Neuronal stem cell (in vitro differentiated cells): ENCODE measurements at regions not wholly inside any gene's neighbourhood (a gene's known extent, or its start where the extent isn't known, plus 50 kb on each side); places are given as distances from the start of the nearest gene placed in this dataset.

Experiments
- DNase-seq: peaks from one replicate; pipeline ENCODE4 v3.0.0-alpha.2; 2013; ENCODE audit warnings: low spot score
- H2AFZ ChIP-seq: one replicate; pipeline ENCODE4 v1.6.1; 2013; ENCODE audit warnings: mild to moderate bottlenecking, low read length, inconsistent platforms
- H2AK5ac ChIP-seq: 2 replicates; pipeline ENCODE4 v1.6.1; 2013; ENCODE audit warnings: low read depth, mild to moderate bottlenecking, inconsistent platforms, low read length, moderate library complexity, mixed read lengths
- H2BK120ac ChIP-seq: 2 replicates; pipeline ENCODE4 v1.6.1; 2013; ENCODE audit warnings: low read depth, mild to moderate bottlenecking, inconsistent platforms, low read length, moderate library complexity, mixed read lengths
- H2BK12ac ChIP-seq: one replicate; pipeline ENCODE4 v1.6.1; 2013; ENCODE audit warnings: low read length, inconsistent platforms
- H2BK15ac ChIP-seq: 2 replicates; pipeline ENCODE4 v1.6.1; 2013; ENCODE audit warnings: mild to moderate bottlenecking, low read length, inconsistent platforms, mixed read lengths
- H2BK5ac ChIP-seq: one replicate; pipeline ENCODE4 v1.6.1; 2013; ENCODE audit warnings: inconsistent platforms, mild to moderate bottlenecking, low read length, moderate library complexity
- H3K14ac ChIP-seq: one replicate; pipeline ENCODE4 v1.6.1; 2013; ENCODE audit warnings: low read length, inconsistent platforms
- H3K18ac ChIP-seq: 2 replicates; pipeline ENCODE4 v1.6.1; 2013; ENCODE audit warnings: low read length, inconsistent platforms
- H3K23ac ChIP-seq: 2 replicates; pipeline ENCODE4 v1.6.1; 2013; ENCODE audit warnings: low read depth, mild to moderate bottlenecking, mixed read lengths, low read length, inconsistent platforms; ENCODE audit not compliant: poor library complexity
- H3K27ac ChIP-seq: replicated peaks from 3 replicates; pipeline ENCODE4 v1.5.1; 2013; ENCODE audit warnings: low read length, inconsistent platforms
- H3K27me3 ChIP-seq, 3 experiments: 2 replicates each; pipeline ENCODE4 v1.6.1; 2013; ENCODE audit warnings: low read length in 3 of 3, mild to moderate bottlenecking in 2 of 3, inconsistent platforms in 1 of 3, low read depth in 1 of 3, mixed read lengths in 1 of 3, moderate library complexity in 1 of 3; ENCODE audit not compliant: control insufficient read depth in 3 of 3, insufficient read depth in 3 of 3
- H3K36me3 ChIP-seq, 2 donors: replicated peaks in 1 of 2; 2 replicates each; pipeline ENCODE4 v1.6.1; 2013; ENCODE audit warnings: low read length in 2 of 2; ENCODE audit not compliant: control insufficient read depth in 2 of 2, insufficient read depth in 2 of 2
- H3K4ac ChIP-seq: 2 replicates; pipeline ENCODE4 v1.6.1; 2013; ENCODE audit warnings: inconsistent platforms, mild to moderate bottlenecking, low read length, moderate library complexity
- H3K4me1 ChIP-seq, 2 donors: 1 replicate in 1 of 2; 2 replicates in 1 of 2; pipeline ENCODE4 v1.6.1; 2013; ENCODE audit warnings: low read length in 2 of 2, low read depth in 1 of 2; ENCODE audit not compliant: control insufficient read depth in 2 of 2, insufficient read depth in 1 of 2
- H3K4me2 ChIP-seq: one replicate; pipeline ENCODE4 v1.6.1; 2013; ENCODE audit warnings: mild to moderate bottlenecking, low read length, inconsistent platforms; ENCODE audit not compliant: insufficient read depth, poor library complexity, severe bottlenecking
- H3K4me3 ChIP-seq, 2 donors: 2 replicates each; pipeline ENCODE4 v1.5.1; 2013; ENCODE audit warnings: low read length in 2 of 2, mild to moderate bottlenecking in 2 of 2, inconsistent platforms in 1 of 2, moderate library complexity in 1 of 2
- H3K79me1 ChIP-seq: one replicate; pipeline ENCODE4 v1.6.1; 2013; ENCODE audit warnings: low read depth, mild to moderate bottlenecking, inconsistent platforms, low read length, moderate library complexity
- H3K9ac ChIP-seq: one replicate; pipeline ENCODE4 v1.6.1; 2013; ENCODE audit warnings: mild to moderate bottlenecking, low read depth, low read length, inconsistent platforms; ENCODE audit not compliant: poor library complexity
- H3K9me3 ChIP-seq, 2 donors: replicated peaks in 1 of 2; 2 replicates each; pipeline versions ENCODE3 to v1.6.1; 2013; ENCODE audit warnings: low read length in 2 of 2, mild to moderate bottlenecking in 2 of 2, inconsistent platforms in 1 of 2, low read depth in 1 of 2, mixed read lengths in 1 of 2, moderate library complexity in 1 of 2; ENCODE audit not compliant: control insufficient read depth in 2 of 2, insufficient read depth in 1 of 2
- H4K8ac ChIP-seq: one replicate; pipeline ENCODE4 v1.6.1; 2013; ENCODE audit warnings: low read depth, mild to moderate bottlenecking, inconsistent platforms, low read length, moderate library complexity
- H4K91ac ChIP-seq: one replicate; pipeline ENCODE4 v1.6.1; 2013; ENCODE audit warnings: low read length, low read depth, mild to moderate bottlenecking, inconsistent platforms; ENCODE audit not compliant: poor library complexity
- WGBS, 2 donors: extraction: QIAGEN DNeasy Blood & Tissue Kit; methylation state at CpG; one replicate each; pipeline ENCODE4 v1.1.7; 2013; ENCODE audit warnings: missing lambda C conversion rate in 2 of 2, mixed read lengths in 1 of 2; ENCODE audit not compliant: insufficient read length in 2 of 2, insufficient replicate concordance in 1 of 2; ENCODE audit errors: extremely low coverage in 2 of 2; 5-methylcytosine and 5-hydroxymethylcytosine counted together

- no peak overlapping the region for H2BK120ac ChIP-seq
- no CpG with 5 or more reads among the region's 4 CpGs for WGBS, 2 donors
- H3K18ac ChIP-seq: no peak overlapping the region
- H3K4me3 ChIP-seq: no peak overlapping the region
- no peak overlapping the region for H3K9ac ChIP-seq
- no peak overlapping the region for H4K91ac ChIP-seq
- no peak overlapping the region for H2BK12ac ChIP-seq
- peaks cover 4 to 10% of the 10 kb centered on the region in 2 donors for H3K4me1 ChIP-seq
- H2BK5ac ChIP-seq: no peak overlapping the region
- no peak overlapping the region for H2AK5ac ChIP-seq
- H3K27me3 ChIP-seq: no peaks in the 10 kb centered on the region
- no peaks in the 10 kb centered on the region for H3K9me3 ChIP-seq
- H3K4ac ChIP-seq: no peak overlapping the region
- H3K36me3 ChIP-seq: peaks cover 0 to 11% of the 10 kb centered on the region in 2 donors
- no peak for DNase-seq
- H3K4me2 ChIP-seq: no peak overlapping the region
- no peak overlapping the region for H4K8ac ChIP-seq
- no peak overlapping the region for H3K23ac ChIP-seq
- no peak overlapping the region for H2BK15ac ChIP-seq
- H3K14ac ChIP-seq: no peak overlapping the region
- no peaks in the 10 kb centered on the region for H3K79me1 ChIP-seq
- H2AFZ ChIP-seq: no peak overlapping the region
- H3K27ac ChIP-seq: no peak overlapping the region
These were observed 148.4 kb downstream of the TLR5 start for GRCh38 chr1:222994511-222995235.

DNA sequence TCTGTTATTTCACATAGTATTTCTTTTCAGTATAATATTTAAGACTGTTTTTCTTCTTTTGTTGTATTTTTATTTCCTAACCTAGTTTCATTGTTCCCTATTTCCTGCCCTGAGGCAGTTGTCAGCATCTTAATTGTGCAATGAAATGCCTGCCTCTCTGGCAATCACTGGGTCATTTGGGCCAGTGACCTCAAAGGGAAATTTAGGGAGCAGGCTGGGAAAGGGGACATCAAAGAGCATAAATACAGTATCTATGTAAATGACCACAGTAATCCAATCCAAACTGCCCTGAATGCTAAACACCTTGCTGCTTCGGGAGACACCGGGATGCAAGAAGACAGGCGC, 147.8 kb downstream of the TLR5 start:
- Histone ChIP-seq H3K18ac (no peak overlapping the region), H2BK12ac (no peak overlapping the region), H2AFZ (no peak overlapping the region)

GRCh38 chr1:222995620-222996309, 147.3 kb downstream of the TLR5 start:
- WGBS, 2 donors: no CpG with 5 or more reads among the region's 5 CpGs
- Histone ChIP-seq H3K27ac (no peak overlapping the region), H2BK5ac (no peak overlapping the region)

More for the DNA sequence above, 147.8 kb downstream of the TLR5 start:
- H2BK15ac ChIP-seq: no peak overlapping the region
- no peak overlapping the region for H3K9ac ChIP-seq
- no CpG with 5 or more reads among the region's 3 CpGs for WGBS, 2 donors
- H2BK120ac ChIP-seq: no peak overlapping the region
- no peaks in the 10 kb centered on the region for H3K79me1 ChIP-seq
- no peak overlapping the region for H4K8ac ChIP-seq
- no peak overlapping the region for H3K23ac ChIP-seq
- no peak overlapping the region for H3K4me3 ChIP-seq
- no peak overlapping the region for H3K14ac ChIP-seq
- H3K4ac ChIP-seq: no peak overlapping the region
- no peaks in the 10 kb centered on the region for H3K27me3 ChIP-seq
- H2AK5ac ChIP-seq: no peak overlapping the region
- H2BK5ac ChIP-seq: no peak overlapping the region
- peaks cover 0 to 11% of the 10 kb centered on the region in 2 donors for H3K36me3 ChIP-seq
- H3K27ac ChIP-seq: no peak overlapping the region
- peaks cover 4 to 10% of the 10 kb centered on the region in 2 donors for H3K4me1 ChIP-seq
- no peak overlapping the region for H4K91ac ChIP-seq
- H3K9me3 ChIP-seq: no peaks in the 10 kb centered on the region
- no peak overlapping the region for H3K4me2 ChIP-seq
- DNase-seq: no peak

DNA sequence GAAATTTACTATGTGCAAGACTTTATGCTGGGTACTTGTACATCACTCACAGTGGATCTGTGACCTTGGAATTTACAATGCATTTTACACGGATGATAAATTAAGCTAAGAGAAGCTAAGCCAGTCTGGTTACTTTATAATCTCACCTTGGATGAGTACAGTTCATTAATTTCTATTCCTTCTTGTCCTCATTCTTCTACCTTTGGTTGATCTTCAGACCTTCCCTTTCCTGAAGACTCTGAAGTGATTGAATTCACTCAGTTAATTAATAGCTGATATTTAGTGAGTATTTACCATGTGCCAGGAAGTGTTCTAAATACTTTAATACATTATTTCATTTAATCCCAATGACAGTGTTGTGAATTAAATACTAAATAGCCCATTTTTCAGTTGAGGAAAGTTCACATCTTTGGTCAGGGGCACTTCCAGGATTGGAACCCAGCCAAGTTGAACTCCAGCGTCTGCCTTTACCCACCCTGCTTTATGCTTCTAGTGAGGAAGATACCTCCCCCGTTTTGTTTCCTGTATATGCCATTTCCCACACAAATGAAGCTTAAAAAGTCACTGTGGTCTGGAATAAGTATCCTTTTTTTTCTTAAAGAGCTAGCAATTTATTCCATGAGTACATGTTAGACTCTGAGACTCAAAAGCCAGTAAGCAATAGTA, 146.6 kb downstream of the TLR5 start:
- peaks cover 0 to 14% of the 10 kb centered on the region in 2 donors for H3K36me3 ChIP-seq
- no peaks in the 10 kb centered on the region for H3K79me1 ChIP-seq
- no CpG with 5 or more reads among the region's 3 CpGs for WGBS, 2 donors
- no peak overlapping the region for H3K18ac ChIP-seq
- H3K23ac ChIP-seq: no peak overlapping the region
- no peak overlapping the region for H2BK120ac ChIP-seq
- no peaks in the 10 kb centered on the region for H3K9me3 ChIP-seq
- no peak overlapping the region for H4K91ac ChIP-seq
- H2AFZ ChIP-seq: no peak overlapping the region
- no peak overlapping the region for H2BK12ac ChIP-seq
- no peak overlapping the region for H2BK5ac ChIP-seq
- H3K14ac ChIP-seq: no peak overlapping the region
- H2AK5ac ChIP-seq: no peak overlapping the region
- H4K8ac ChIP-seq: no peak overlapping the region
- peaks cover 6 to 10% of the 10 kb centered on the region in 2 donors for H3K4me1 ChIP-seq
- no peak overlapping the region for H3K4me2 ChIP-seq
- H3K4me3 ChIP-seq: no peak overlapping the region
- H3K9ac ChIP-seq: no peak overlapping the region
- H3K27ac ChIP-seq: no peak overlapping the region
- no peak for DNase-seq
- H3K27me3 ChIP-seq: no peaks in the 10 kb centered on the region
- H3K4ac ChIP-seq: no peak overlapping the region
- H2BK15ac ChIP-seq: no peak overlapping the region

More at GRCh38 chr1:222995620-222996309, 147.3 kb downstream of the TLR5 start:
- Histone ChIP-seq H3K36me3 (peaks cover 0 to 14% of the 10 kb centered on the region in 2 donors), H3K4me2 (no peak overlapping the region), H3K4ac (no peak overlapping the region), H2BK15ac (no peak overlapping the region), H2AK5ac (no peak overlapping the region), H4K8ac (no peak overlapping the region), H3K18ac (no peak overlapping the region), H3K79me1 (no peaks in the 10 kb centered on the region), H3K23ac (no peak overlapping the region), H3K27me3 (no peaks in the 10 kb centered on the region), H2BK120ac (no peak overlapping the region), H3K4me3 (no peak overlapping the region), H3K4me1 (peaks cover 6 to 10% of the 10 kb centered on the region in 2 donors), H3K14ac (no peak overlapping the region), H3K9ac (no peak overlapping the region), H2AFZ (no peak overlapping the region), H3K9me3 (no peaks in the 10 kb centered on the region), H2BK12ac (no peak overlapping the region), H4K91ac (no peak overlapping the region)
- DNase-seq: no peak
